Mammary epithelial cell (primary cell): ENCODE measurements at regions not wholly inside any gene's neighbourhood (a gene's known extent, or its start where the extent isn't known, plus 50 kb on each side); places are given as distances from the start of the nearest gene placed in this dataset.

Source experiments
- CTCF ChIP-seq, 2 donors: IDR thresholded peaks in 1 of 2; conservative IDR thresholded peaks in 1 of 2; 2 replicates each; pipeline ENCODE4 v1.5.1; 2011 to 2012; ENCODE audit warnings: inconsistent platforms in 2 of 2, low read length in 2 of 2, mild to moderate bottlenecking in 2 of 2, control low read depth in 1 of 2, low read depth in 1 of 2; ENCODE audit not compliant: insufficient read depth in 1 of 2; ENCODE audit errors: extremely low read depth in 1 of 2
- EZH2 ChIP-seq: IDR thresholded peaks from 2 replicates; pipeline ENCODE4 v1.6.1; 2012; ENCODE audit warnings: low read length, inconsistent platforms, borderline replicate concordance

- no peak for TF ChIP-seq CTCF (conservative IDR thresholded peaks at IDR 0.05 in 1 of 2, IDR thresholded peaks at IDR 0.05 in 1 of 2; ENCODE audit: extremely low read depth in 1 of 2, insufficient read depth in 1 of 2, low read depth in 1 of 2, low read length in 2 of 2)
- no peak for TF ChIP-seq EZH2
These were observed 237.5 kb downstream of the NDUFA10 start for GRCh38 chr2:239787538-239788050.
